Fibroblast of lung (primary cell): ENCODE measurements at regions not wholly inside any gene's neighbourhood (a gene's known extent, or its start where the extent isn't known, plus 50 kb on each side); places are given as distances from the start of the nearest gene placed in this dataset.

Experiments used
- EZH2 ChIP-seq: IDR thresholded peaks from 2 replicates; pipeline ENCODE4 v1.5.1; 2012; ENCODE audit warnings: low read length, control low read depth, mild to moderate bottlenecking; ENCODE audit errors: missing control alignments
- TF ChIP-seq, protein P1 (sequence below), 2 donors: IDR thresholded peaks in 1 of 2; conservative IDR thresholded peaks in 1 of 2; 1 replicate in 1 of 2; 2 replicates in 1 of 2; pipeline ENCODE4 v1.5.1; 2011 to 2012; ENCODE audit warnings: low read length in 2 of 2, control low read depth in 1 of 2, inconsistent platforms in 1 of 2, low read depth in 1 of 2, mild to moderate bottlenecking in 1 of 2

GRCh38 chr5:142530904-142531303 is 155.0 kb downstream of the FGF1 start:
- TF ChIP-seq, protein P1, sequence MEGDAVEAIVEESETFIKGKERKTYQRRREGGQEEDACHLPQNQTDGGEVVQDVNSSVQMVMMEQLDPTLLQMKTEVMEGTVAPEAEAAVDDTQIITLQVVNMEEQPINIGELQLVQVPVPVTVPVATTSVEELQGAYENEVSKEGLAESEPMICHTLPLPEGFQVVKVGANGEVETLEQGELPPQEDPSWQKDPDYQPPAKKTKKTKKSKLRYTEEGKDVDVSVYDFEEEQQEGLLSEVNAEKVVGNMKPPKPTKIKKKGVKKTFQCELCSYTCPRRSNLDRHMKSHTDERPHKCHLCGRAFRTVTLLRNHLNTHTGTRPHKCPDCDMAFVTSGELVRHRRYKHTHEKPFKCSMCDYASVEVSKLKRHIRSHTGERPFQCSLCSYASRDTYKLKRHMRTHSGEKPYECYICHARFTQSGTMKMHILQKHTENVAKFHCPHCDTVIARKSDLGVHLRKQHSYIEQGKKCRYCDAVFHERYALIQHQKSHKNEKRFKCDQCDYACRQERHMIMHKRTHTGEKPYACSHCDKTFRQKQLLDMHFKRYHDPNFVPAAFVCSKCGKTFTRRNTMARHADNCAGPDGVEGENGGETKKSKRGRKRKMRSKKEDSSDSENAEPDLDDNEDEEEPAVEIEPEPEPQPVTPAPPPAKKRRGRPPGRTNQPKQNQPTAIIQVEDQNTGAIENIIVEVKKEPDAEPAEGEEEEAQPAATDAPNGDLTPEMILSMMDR (conservative IDR thresholded peaks at IDR 0.05 in 1 of 2, IDR thresholded peaks at IDR 0.05 in 1 of 2; ENCODE audit: low read depth in 1 of 2, low read length in 2 of 2): no peak
- no peak for TF ChIP-seq EZH2
